GM12878 (cell line): ENCODE measurements at regions not wholly inside any gene's neighbourhood (a gene's known extent, or its start where the extent isn't known, plus 50 kb on each side); places are given as distances from the start of the nearest gene placed in this dataset.

Experiments
- ATAC-seq: fragments of 200-7000 bp; cut with Tn5 transposase; 3 replicates; pipeline ENCODE4 v1.9.1; 2020; ENCODE audit warnings: mild to moderate bottlenecking, moderate library complexity
- BruUV-seq: library from RNA; stranded (reverse); fragments of 400-500 nt; replicated peaks from 2 replicates; lab custom pipeline; 2021; lab: Mats Ljungman, UMichigan
- CTCF ChIA-PET: fragments of 300-600 bp; sonication (Branson Sonifier 250); formaldehyde crosslinking; extraction: SDS; loops from one replicate; lab custom pipeline; 2021; ENCODE audit warnings: inconsistent platforms; lab: Yijun Ruan, JAX
- POLR2A ChIA-PET: fragments of 350-600 bp; formaldehyde crosslinking; extraction: SDS; loops from one replicate; lab custom pipeline; 2021; ENCODE audit warnings: inconsistent platforms; lab: Charles Lee
- RAD21 ChIA-PET: fragments of 300-600 bp; sonication (Branson Sonifier 250); formaldehyde crosslinking; loops from one replicate; lab custom pipeline; 2023; ENCODE audit warnings: antibody characterized with exemption; ENCODE audit not compliant: unreplicated experiment; lab: Charles Lee
- SMC1A ChIA-PET: fragments of 300-600 bp; sonication (Branson Sonifier 250); formaldehyde crosslinking; loops from one replicate; lab custom pipeline; 2023; ENCODE audit not compliant: unreplicated experiment, uncharacterized antibody; lab: Charles Lee
- DNase-seq: peaks from one replicate; pipeline ENCODE4 v3.0.0-alpha.2; 2011; ENCODE audit warnings: low read depth, low spot score
- FAIRE-seq: peaks from 3 replicates; lab custom pipeline; 2011; peaks lifted over from hg19 to GRCh38; lab: Jason Lieb, UNC
- H2AFZ ChIP-seq: 2 replicates; pipeline ENCODE4 v1.6.0; 2011; ENCODE audit warnings: low read depth, low read length, control low read depth; ENCODE audit not compliant: control insufficient read depth
- H3K27ac ChIP-seq: 2 replicates; pipeline ENCODE4 v1.5.1; 2011; ENCODE audit warnings: control low read depth; ENCODE audit not compliant: control insufficient read depth, insufficient read depth
- H3K27me3 ChIP-seq, 2 experiments: replicated peaks in 1 of 2; 2 replicates each; pipeline versions ENCODE4 v1.6.0 to v1.6.1; 2011; ENCODE audit warnings: low read length in 1 of 2; ENCODE audit not compliant: control insufficient read depth in 2 of 2, insufficient read depth in 2 of 2
- H3K36me3 ChIP-seq, 2 experiments: 2 replicates each; pipeline ENCODE4 v1.5.1; 2011; ENCODE audit warnings: low read length in 1 of 2; ENCODE audit not compliant: control insufficient read depth in 2 of 2, insufficient read depth in 2 of 2
- H3K4me1 ChIP-seq: 2 replicates; pipeline ENCODE4 v1.6.1; 2011; ENCODE audit warnings: mild to moderate bottlenecking, low read length, moderate library complexity, mixed read lengths; ENCODE audit not compliant: control insufficient read depth, insufficient read depth
- H3K4me2 ChIP-seq: 2 replicates; pipeline ENCODE4 v1.6.0; 2011; ENCODE audit warnings: control low read depth; ENCODE audit not compliant: control insufficient read depth, insufficient read depth
- H3K4me3 ChIP-seq: fragments of 200-600 bp; sonication (generic); 2 replicates; pipeline ENCODE4 v1.5.1; 2016
- H3K79me2 ChIP-seq: 2 replicates; pipeline ENCODE4 v1.6.0; 2011; ENCODE audit warnings: low read length; ENCODE audit not compliant: control insufficient read depth, insufficient read depth
- H3K9ac ChIP-seq: 2 replicates; pipeline ENCODE4 v1.8.0; 2011; ENCODE audit warnings: low read length, control low read depth, mixed read lengths; ENCODE audit not compliant: control insufficient read depth, insufficient read depth
- H3K9me3 ChIP-seq: replicated peaks from 3 replicates; pipeline ENCODE4 v1.5.1; 2011; ENCODE audit warnings: mild to moderate bottlenecking, low read length; ENCODE audit not compliant: control insufficient read depth, insufficient read depth
- H4K20me1 ChIP-seq: 2 replicates; pipeline ENCODE4 v1.6.0; 2011; ENCODE audit not compliant: control insufficient read depth, insufficient read depth
- ATF3 ChIP-seq: IDR thresholded peaks from 2 replicates; pipeline ENCODE4 v1.6.1; 2011; ENCODE audit warnings: low read depth, mild to moderate bottlenecking, low read length, moderate library complexity, borderline replicate concordance; ENCODE audit errors: extremely low read depth
- CHD2 ChIP-seq: IDR thresholded peaks from 2 replicates; pipeline ENCODE4 v1.6.1; 2011; ENCODE audit warnings: low read depth, low read length, improper control_type of control experiment, borderline replicate concordance
- CTCF ChIP-seq, 3 experiments: IDR thresholded peaks in 2 of 3; conservative IDR thresholded peaks in 1 of 3; 2 replicates each; pipeline ENCODE4 v1.5.1; 2011; ENCODE audit warnings: low read depth in 3 of 3, low read length in 3 of 3, mild to moderate bottlenecking in 3 of 3, control low read depth in 2 of 3, moderate library complexity in 2 of 3, inconsistent platforms in 1 of 3, mixed read lengths in 1 of 3; ENCODE audit not compliant: control insufficient read depth in 2 of 3, insufficient read depth in 1 of 3; ENCODE audit errors: extremely low read depth in 1 of 3
- DPF2 ChIP-seq: fragments of 450-650 bp; IDR thresholded peaks from 2 replicates; pipeline ENCODE4 v1.6.1; 2017; ENCODE audit warnings: mild to moderate bottlenecking
- EZH2 ChIP-seq: IDR thresholded peaks from 2 replicates; pipeline ENCODE4 v1.6.1; 2012; ENCODE audit warnings: low read depth, mild to moderate bottlenecking, control low read depth, inconsistent platforms, low read length, borderline replicate concordance; ENCODE audit not compliant: control insufficient read depth
- HDAC6 ChIP-seq: fragments of 200-600 bp; sonication (generic); IDR thresholded peaks from one replicate; pipeline ENCODE4 v1.8.0; 2017; ENCODE audit warnings: antibody characterized with exemption; ENCODE audit not compliant: unreplicated experiment
- JUNB ChIP-seq: IDR thresholded peaks from 2 replicates; pipeline ENCODE4 v1.6.1; 2016; ENCODE audit warnings: antibody characterized with exemption, mild to moderate bottlenecking
- MXI1 ChIP-seq: fragments of 150-350 bp; IDR thresholded peaks from 2 replicates; pipeline ENCODE4 v1.6.1; 2011; ENCODE audit warnings: low read depth, mild to moderate bottlenecking, inconsistent platforms, low read length, improper control_type of control experiment
- NFYA ChIP-seq: IDR thresholded peaks from 2 replicates; pipeline ENCODE4 v1.6.1; 2011; ENCODE audit warnings: low read depth, mild to moderate bottlenecking, low read length, improper control_type of control experiment, borderline replicate concordance
- POLR2AphosphoS5 ChIP-seq: IDR thresholded peaks from 2 replicates; pipeline ENCODE4 v1.6.1; 2011; ENCODE audit warnings: mild to moderate bottlenecking, low read length, inconsistent platforms
- POU2F2 ChIP-seq: IDR thresholded peaks from 3 replicates; pipeline ENCODE4 v1.6.1; 2011; ENCODE audit warnings: low read depth, mild to moderate bottlenecking, low read length, borderline replicate concordance
- SIN3A ChIP-seq: IDR thresholded peaks from 2 replicates; pipeline ENCODE4 v1.6.1; 2012; ENCODE audit warnings: low read depth, low read length, improper control_type of control experiment
- SMAD1 ChIP-seq: fragments of 450-650 bp; IDR thresholded peaks from 2 replicates; pipeline ENCODE4 v1.6.1; 2018; ENCODE audit warnings: mild to moderate bottlenecking, low read depth; ENCODE audit not compliant: partially characterized antibody
- SPI1 ChIP-seq: IDR thresholded peaks from 2 replicates; pipeline ENCODE4 v1.6.1; 2011; ENCODE audit warnings: low read depth, mild to moderate bottlenecking, low read length, moderate library complexity, borderline replicate concordance; ENCODE audit not compliant: insufficient read depth
- TARDBP ChIP-seq: IDR thresholded peaks from 2 replicates; pipeline ENCODE4 v1.6.1; 2016; ENCODE audit warnings: borderline replicate concordance
- ZNF207 ChIP-seq: fragments of 450-650 bp; IDR thresholded peaks from 2 replicates; pipeline ENCODE4 v1.6.1; 2014; ENCODE audit warnings: antibody characterized with exemption, mild to moderate bottlenecking, borderline replicate concordance
- ZNF274 ChIP-seq: IDR thresholded peaks from one replicate; pipeline ENCODE4 v1.8.0; 2011; ENCODE audit not compliant: insufficient read length, insufficient read depth
- ZZZ3 ChIP-seq: IDR thresholded peaks from 2 replicates; pipeline ENCODE4 v1.6.1; 2011; ENCODE audit warnings: low read depth; ENCODE audit not compliant: control insufficient read depth, insufficient read length
- WGBS: methylation state at CpG from one replicate; pipeline ENCODE4 v1.1.6; 2016; ENCODE audit warnings: low lambda C conversion rate; ENCODE audit not compliant: insufficient replicate concordance, insufficient coverage; ENCODE audit errors: missing lambda C conversion rate; 5-methylcytosine and 5-hydroxymethylcytosine counted together
- in situ Hi-C: fragments of 300-500 bp; cut with MboI; formaldehyde crosslinking; loops from 9 replicates; pipeline ENCODE4 v1.14.3; 2018; ENCODE audit warnings: mixed read lengths
- intact Hi-C: fragments of 100-400 bp; cut with micrococcal nuclease; formaldehyde crosslinking; loops from one replicate; pipeline ENCODE4 v1.14.2; 2022; ENCODE audit not compliant: unreplicated experiment

- no peak overlapping the region for H3K9ac ChIP-seq
- H3K4me2 ChIP-seq: no peak overlapping the region
- DNase-seq: no peak
- H4K20me1 ChIP-seq: no peaks in the 10 kb centered on the region
- H3K79me2 ChIP-seq: no peaks in the 10 kb centered on the region
- no peaks in the 10 kb centered on the region for H3K9me3 ChIP-seq
- no peak overlapping the region for H3K4me3 ChIP-seq
- POLR2A ChIA-PET: no interaction called here
- in situ Hi-C loops: no loop called here
- H3K27me3 ChIP-seq: no peaks in the 10 kb centered on the region; a peak in 3 of 4 replicates
- no peak overlapping the region for H2AFZ ChIP-seq
- intact Hi-C loops: no loop called here
- no peak for ATAC-seq
- no peak overlapping the region for H3K27ac ChIP-seq
- 26% methylated on average over 17 of the region's 17 CpGs for WGBS
- no peak for TF ChIP-seq POU2F2
- no peak for TF ChIP-seq ATF3
- TF ChIP-seq TARDBP: no peak
- TF ChIP-seq ZNF274: no peak
- TF ChIP-seq SPI1: no peak
- TF ChIP-seq CHD2: no peak
- no peak for TF ChIP-seq NFYA
- no peak for TF ChIP-seq SIN3A
- TF ChIP-seq DPF2: no peak
- no peak for TF ChIP-seq EZH2
- TF ChIP-seq HDAC6: no peak
- no peak for TF ChIP-seq SMAD1
- TF ChIP-seq ZNF207: no peak
- no peak for TF ChIP-seq POLR2AphosphoS5
- no peak for TF ChIP-seq MXI1
- no peak for TF ChIP-seq JUNB
- no peak for TF ChIP-seq CTCF (IDR thresholded peaks at IDR 0.05 in 2 of 3, conservative IDR thresholded peaks at IDR 0.05 in 1 of 3; ENCODE audit: control insufficient read depth in 2 of 3, extremely low read depth in 1 of 3, insufficient read depth in 1 of 3, low read depth in 3 of 3, low read length in 3 of 3)
- TF ChIP-seq ZZZ3: no peak
- no peaks in the 10 kb centered on the region for H3K36me3 ChIP-seq
- no peaks in the 10 kb centered on the region for H3K4me1 ChIP-seq
- CTCF ChIA-PET: no interaction called here
- FAIRE-seq: no peak
- no TSS peak for BruUV-seq
- RAD21 ChIA-PET: no interaction called here
- SMC1A ChIA-PET: no interaction called here
These were observed 51.2 kb upstream of the HS6ST1 start for GRCh38 chr2:128369602-128370467.
